Left colon (tissue), 2 donors: ENCODE measurements at regions not wholly inside any gene's neighbourhood (a gene's known extent, or its start where the extent isn't known, plus 50 kb on each side); places are given as distances from the start of the nearest gene placed in this dataset.
A peak's percentile ranks its signal among the peaks of the same experiment; 100 is the strongest.
"Not testable (repeated sequence)": the region's sequence is repeated elsewhere in the genome, so short reads cannot be mapped to it uniquely, and the experiment has no call there.

Source experiments
- ATAC-seq: fragments of 200-7000 bp; cut with Tn5 transposase; one replicate; pipeline ENCODE4 v1.9.1; 2020; ENCODE audit warnings: mild to moderate bottlenecking, moderate library complexity
- DNase-seq, 2 donors: peaks; one replicate each; pipeline ENCODE4 v3.0.0-alpha.2; 2020
- intact Hi-C, 2 donors: fragments of 100-400 bp; cut with DNase I in 1 of 2; cut with micrococcal nuclease in 1 of 2; formaldehyde crosslinking; loops; one replicate each; pipeline versions ENCODE4 v1.11.2 to v1.14.0; 2022; cut with DNase I, micrococcal nuclease
- donor health status: DM: no; HTN: no; CAD: no.
- donor health status: DM: yes; HTN: yes; CAD: no.

GRCh38 chr2:62654876-62655359 is 50.6 kb upstream of the EHBP1 start:
- intact Hi-C loops: no loop called here
- no peak for ATAC-seq

GRCh38 chr2:62654423-62654791 is 51.1 kb upstream of the EHBP1 start:
- no peak for ATAC-seq
- intact Hi-C loops: no loop called here
- DNase-seq: no peak

More at GRCh38 chr2:62654876-62655359, 50.6 kb upstream of the EHBP1 start:
- no peak for DNase-seq

- intact Hi-C loops: no loop called here
- ATAC-seq (peak; percentile 60), DNase-seq (no peak)
Measured at GRCh38 chr2:62653582-62654422, 51.7 kb upstream of the EHBP1 start.

DNA sequence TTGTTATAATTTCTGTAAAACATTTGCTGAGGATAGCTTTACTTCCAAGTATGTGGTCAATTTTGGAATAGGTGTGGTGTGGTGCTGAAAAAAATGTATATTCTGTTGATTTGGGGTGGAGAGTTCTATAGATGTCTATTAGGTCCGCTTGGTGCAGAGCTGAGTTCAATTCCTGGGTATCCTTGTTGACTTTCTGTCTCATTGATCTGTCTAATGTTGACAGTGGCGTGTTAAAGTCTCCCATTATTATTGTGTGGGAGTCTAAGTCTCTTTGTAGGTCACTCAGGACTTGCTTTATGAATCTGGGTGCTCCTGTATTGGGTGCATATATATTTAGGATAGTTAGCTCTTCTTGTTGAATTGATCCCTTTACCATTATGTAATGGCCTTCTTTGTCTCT is 56.4 kb upstream of the EHBP1 start:
- ATAC-seq, DNase-seq, intact Hi-C loops: not testable (repeated sequence)

- ATAC-seq (no peak), DNase-seq (no peak)
- intact Hi-C loops: no loop called here
Measured at GRCh38 chr2:62643100-62643471, 62.4 kb upstream of the EHBP1 start.

DNA sequence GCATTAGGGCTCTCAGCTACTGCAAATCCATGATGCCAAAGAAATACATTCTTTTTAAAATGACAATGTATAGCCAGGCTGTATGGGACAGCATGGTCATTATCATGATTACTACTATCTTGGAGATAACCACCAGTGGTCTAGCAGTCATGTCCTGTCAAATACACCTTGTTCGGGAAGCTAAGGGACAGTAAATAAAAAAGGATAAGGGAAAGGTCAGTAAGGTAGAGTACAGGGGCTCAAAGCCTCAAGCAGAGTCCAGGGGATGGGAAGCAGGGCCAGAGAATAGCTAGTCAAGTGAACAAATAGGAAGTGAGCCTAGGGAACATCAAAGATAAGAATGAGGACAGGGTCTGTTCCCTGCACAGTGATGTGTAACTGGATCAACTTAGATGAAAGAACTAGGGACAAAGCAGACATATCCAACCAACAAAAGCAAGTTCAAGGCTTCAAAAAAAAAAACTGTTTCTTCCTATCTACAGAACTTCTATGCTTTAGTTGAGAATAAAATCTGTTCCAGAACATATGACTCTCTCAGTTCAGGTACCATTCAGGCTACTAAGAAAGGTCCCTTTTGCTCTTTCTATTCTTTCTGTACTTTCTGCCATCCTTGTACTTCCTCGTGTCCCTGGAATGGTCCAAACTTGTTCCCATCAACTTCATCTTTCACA is 62.9 kb upstream of the EHBP1 start:
- no peak for DNase-seq
- intact Hi-C loops: no loop called here
- no peak for ATAC-seq

DNA sequence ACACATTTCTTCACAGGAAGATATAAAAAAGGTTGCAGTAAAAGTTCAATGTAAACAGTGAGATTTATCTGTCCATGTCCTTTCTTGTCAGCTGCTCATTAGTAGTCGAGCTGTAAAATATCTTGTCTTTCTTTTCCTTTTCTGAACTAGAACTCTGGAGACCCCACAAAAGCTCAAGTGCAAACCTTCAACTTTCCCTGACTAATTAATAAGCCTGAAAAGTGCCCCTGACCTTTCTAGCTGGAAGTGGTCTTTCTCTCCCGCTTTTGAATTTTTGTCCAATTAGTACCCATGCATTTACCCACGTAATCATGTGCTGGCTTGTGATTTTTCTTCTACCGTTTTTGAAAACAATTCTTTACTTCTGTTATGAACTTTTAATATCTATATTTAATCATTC is 63.6 kb upstream of the EHBP1 start:
- ATAC-seq (no peak), DNase-seq (no peak)
- intact Hi-C loops: no loop called here

GRCh38 chr2:62641410-62641843 is 64.1 kb upstream of the EHBP1 start:
- ATAC-seq: peak; percentile 79

GRCh38 chr2:62631160-62632085 is 74.1 kb upstream of the EHBP1 start:
- ATAC-seq: no peak
- intact Hi-C loops: no loop called here
- DNase-seq: no peak

More at GRCh38 chr2:62641410-62641843, 64.1 kb upstream of the EHBP1 start:
- no peak for DNase-seq
- intact Hi-C loops: no loop called here

DNA sequence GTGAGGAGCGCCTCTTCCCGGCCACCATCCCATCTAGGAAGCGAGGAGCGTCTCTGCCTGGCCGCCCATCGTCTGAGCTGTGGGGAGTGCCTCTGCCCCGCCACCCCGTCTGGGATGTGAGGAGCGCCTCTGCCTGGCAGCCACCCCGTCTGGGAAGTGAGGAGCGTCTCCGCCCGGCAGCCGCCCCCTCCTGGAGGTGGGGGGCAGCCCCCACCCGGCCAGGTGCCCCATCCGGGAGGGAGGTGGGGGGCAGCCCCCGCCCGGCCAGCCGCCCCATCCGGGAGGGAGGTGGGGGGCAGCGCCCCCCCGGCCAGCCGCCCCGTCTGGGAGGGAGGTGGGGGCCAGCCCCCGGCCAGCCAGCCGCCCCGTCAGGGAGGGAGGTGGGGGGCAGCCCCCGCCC is 75.3 kb upstream of the EHBP1 start:
- ATAC-seq, intact Hi-C loops, DNase-seq: not testable (repeated sequence)

DNA sequence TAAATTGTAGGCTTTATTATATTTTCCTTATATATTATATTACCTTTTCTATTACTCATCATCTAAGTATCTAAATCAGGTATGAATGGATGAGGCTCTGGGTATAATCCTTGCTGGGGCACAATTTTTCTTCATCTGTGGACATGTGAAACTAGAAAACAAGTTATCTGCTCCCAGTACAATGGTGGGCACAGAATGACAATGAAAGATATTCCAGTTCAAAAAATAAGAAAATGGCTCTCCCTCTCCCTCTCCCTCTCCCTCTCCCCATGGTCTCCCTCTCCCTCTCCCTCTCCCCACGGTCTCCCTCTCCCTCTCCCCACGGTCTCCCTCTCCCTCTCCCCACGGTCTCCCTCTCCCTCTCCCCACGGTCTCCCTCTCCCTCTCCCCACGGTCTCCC is 76.2 kb upstream of the EHBP1 start:
- DNase-seq, intact Hi-C loops, ATAC-seq: not testable (repeated sequence)

DNA sequence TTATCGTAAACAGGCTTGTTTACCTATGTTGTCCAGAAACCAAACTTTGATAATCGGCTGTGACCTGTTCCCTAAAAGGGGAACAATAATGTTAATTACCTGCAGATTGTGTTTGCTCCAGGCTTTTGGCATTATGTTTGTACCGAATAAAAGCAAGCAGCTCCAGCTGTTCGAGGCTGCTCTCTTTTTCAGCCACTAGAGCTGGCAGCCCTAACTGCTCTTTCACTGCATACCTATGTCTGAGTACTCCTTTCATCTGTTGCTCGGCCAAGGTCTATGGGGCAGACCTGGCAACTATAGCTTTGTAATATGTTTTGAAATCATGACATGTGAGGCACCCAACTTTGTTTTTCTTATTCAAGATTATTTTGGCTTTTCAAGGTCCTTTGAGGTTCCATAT is 77.8 kb upstream of the EHBP1 start:
- intact Hi-C loops: no loop called here
- no peak for DNase-seq
- no peak for ATAC-seq

- no peak for ATAC-seq
- intact Hi-C loops: no loop called here
- DNase-seq: no peak
Measured at GRCh38 chr2:62624855-62625254, 80.7 kb upstream of the EHBP1 start.

- ATAC-seq, DNase-seq, intact Hi-C loops: not testable (repeated sequence)
Measured at GRCh38 chr2:62616486-62616885, 89.0 kb upstream of the EHBP1 start.

DNA sequence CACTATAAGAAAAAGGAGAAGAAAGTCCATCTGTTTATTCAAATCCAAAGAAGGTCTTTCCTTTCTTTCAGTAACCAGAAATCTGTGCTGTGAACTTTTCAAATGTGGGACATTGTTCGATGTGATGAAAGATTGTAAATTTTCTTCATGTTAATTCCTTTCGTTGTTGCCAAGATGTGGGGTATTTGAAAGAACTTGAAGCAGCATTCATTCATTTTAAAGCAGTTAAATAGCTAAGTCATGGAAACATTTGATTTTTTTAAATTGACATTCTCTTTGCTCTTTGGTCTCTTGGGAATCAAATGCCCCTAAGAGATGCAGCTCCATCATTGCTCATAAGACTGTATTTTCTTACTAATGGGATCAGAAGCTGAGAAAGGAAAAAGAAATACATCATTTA is 93.7 kb upstream of the EHBP1 start:
- intact Hi-C loops: no loop called here
- ATAC-seq: no peak
- DNase-seq: no peak

DNA sequence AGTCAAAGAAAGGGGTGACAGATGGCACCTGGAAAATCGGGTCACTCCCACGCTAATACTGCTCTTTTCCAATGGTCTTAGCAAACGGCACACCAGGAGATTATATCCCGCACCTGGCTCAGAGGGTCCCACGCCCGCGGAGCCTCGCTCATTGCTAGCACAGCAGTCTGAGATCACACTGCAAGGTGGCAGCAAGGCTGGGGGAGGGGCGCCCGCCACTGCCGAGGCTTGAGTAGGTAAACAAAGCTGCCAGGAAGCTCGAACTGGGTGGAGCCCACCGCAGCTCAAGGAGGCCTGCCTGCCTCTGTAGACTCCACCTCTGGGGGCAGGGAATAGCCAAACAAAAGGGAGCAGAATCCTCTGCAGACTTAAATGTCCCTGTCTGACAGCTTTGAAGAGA is 99.5 kb upstream of the TMEM17 start:
- ATAC-seq, DNase-seq, intact Hi-C loops: not testable (repeated sequence)

DNA sequence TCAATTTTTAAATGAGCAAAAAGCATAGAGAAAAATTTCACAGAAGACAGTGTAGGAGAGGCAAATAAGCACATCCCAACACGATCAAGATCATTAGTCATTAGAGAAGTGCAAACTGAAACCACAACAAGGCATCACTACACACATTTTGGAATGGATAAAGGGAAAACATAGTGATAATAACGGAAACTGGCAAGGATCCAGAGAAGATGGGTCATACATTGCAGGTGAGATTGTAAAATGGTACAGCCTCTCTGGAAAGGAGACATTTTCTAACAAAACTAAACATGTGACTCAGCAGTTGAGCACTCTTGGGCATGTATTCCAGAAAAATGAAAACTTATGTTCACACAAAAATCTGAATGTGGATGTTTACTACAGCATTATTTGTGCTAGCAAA is 98.3 kb upstream of the TMEM17 start:
- DNase-seq: no peak
- intact Hi-C loops: no loop called here
- no peak for ATAC-seq

DNA sequence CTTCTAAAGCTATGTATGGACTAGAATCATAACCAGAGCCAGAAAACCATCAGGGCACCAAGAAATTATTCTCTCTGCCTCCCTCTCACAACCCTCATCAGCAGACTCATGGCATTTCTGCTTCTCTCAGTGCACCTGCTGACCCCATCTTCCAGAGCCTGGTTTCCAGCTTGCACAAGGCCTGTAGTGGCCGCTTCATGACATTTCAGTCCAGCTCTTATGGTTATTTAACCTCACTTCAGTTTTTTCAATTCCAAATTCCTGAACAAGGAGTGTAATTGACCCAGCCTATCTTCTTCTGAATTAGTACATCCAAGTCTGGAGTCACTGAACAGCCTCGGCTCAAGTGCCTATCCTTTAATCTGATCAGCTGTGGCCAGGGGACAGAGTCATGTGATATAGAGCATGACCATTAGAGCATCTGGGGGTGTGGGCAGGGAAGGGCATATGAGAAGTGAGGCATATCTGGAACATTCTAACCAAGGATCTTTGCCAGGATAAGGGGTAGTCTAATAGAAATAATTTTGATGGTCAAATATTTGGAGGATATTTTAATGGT is 97.2 kb upstream of the TMEM17 start:
- intact Hi-C loops: no loop called here
- DNase-seq (no peak), ATAC-seq (no peak)
